ENCODE measurements at regions not wholly inside any gene's neighbourhood (a gene's known extent, or its start where the extent isn't known, plus 50 kb on each side); places are given as distances from the start of the nearest gene placed in this dataset.

- TF ChIP-seq CTCF (IDR thresholded peaks at IDR 0.05; ENCODE audit: borderline replicate concordance, extremely low read depth, low read length, poor library complexity, severe bottlenecking) (no peak), EZH2 (IDR thresholded peaks at IDR 0.05; ENCODE audit: borderline replicate concordance, low read depth, low read length, severe bottlenecking) (no peak)
These were observed 321.0 kb upstream of the GRIA3 start for GRCh38 chrX:122863067-122863466.

Measured in DND-41 (cell line).